ENCODE measurements at regions not wholly inside any gene's neighbourhood (a gene's known extent, or its start where the extent isn't known, plus 50 kb on each side); places are given as distances from the start of the nearest gene placed in this dataset.

DNA sequence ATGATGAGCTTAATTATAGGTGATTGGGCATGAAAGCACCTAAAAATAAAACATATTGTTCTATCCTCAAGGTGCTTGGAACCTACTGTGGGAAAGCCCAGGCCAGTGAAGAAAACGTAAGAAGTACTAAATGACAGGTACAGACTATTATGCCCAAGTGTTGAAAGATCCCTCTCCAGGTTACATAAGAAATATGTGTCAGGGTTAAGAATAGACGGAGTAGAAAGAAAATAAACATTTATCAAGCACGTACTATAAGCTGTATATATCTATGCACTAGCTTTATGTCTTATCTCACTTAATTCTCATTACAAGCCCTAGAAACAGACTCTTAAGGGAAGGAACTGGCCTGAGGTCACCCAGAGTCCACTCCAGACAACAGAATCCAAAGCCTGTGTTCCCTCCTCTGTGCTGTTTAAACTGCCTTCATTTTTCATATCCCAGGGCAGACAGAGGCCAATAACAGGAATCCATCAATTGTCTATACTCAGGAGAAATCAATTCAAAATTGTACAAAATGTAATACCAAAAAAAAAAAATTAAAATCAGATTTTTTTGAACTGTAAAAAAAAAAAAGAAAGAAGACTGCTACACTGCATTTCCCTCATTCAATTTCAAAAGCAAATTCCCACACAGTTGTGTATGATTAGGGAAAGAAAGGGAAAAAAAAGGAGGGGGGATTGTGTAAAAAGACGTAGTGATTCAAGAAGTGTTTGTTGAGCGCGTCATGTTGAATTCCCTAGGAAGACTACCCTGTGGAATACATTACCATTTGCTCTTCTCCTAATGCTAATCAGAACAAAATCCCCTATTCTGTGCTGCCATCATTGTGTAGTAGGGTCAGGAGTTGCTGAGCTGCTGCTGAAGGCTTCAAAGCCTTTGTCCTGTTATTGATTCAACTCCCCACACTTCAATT, 156.3 kb downstream of the IRS1 start:
- ChIA-PET POLR2A (no interaction called here), CTCF (no interaction called here)
- H3K36me3 Mint-ChIP-seq (ENCODE audit: low read depth) = no peaks in the 10 kb centered on the region
- intact Hi-C loops (cut with micrococcal nuclease) = no loop called here
- no peaks in the 10 kb centered on the region for H3K4me1 Mint-ChIP-seq (ENCODE audit: low read depth)
- no peak overlapping the region for H3K27ac Mint-ChIP-seq
- no peaks in the 10 kb centered on the region for H3K27me3 Mint-ChIP-seq
- no peak overlapping the region for H3K4me3 Mint-ChIP-seq
- DNase-seq (no peak), ATAC-seq (no peak)
- TF ChIP-seq, protein P1, sequence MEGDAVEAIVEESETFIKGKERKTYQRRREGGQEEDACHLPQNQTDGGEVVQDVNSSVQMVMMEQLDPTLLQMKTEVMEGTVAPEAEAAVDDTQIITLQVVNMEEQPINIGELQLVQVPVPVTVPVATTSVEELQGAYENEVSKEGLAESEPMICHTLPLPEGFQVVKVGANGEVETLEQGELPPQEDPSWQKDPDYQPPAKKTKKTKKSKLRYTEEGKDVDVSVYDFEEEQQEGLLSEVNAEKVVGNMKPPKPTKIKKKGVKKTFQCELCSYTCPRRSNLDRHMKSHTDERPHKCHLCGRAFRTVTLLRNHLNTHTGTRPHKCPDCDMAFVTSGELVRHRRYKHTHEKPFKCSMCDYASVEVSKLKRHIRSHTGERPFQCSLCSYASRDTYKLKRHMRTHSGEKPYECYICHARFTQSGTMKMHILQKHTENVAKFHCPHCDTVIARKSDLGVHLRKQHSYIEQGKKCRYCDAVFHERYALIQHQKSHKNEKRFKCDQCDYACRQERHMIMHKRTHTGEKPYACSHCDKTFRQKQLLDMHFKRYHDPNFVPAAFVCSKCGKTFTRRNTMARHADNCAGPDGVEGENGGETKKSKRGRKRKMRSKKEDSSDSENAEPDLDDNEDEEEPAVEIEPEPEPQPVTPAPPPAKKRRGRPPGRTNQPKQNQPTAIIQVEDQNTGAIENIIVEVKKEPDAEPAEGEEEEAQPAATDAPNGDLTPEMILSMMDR (IDR thresholded peaks at IDR 0.05) = no peak
- peaks cover 1% of the 10 kb centered on the region for H3K9me3 Mint-ChIP-seq

DNA sequence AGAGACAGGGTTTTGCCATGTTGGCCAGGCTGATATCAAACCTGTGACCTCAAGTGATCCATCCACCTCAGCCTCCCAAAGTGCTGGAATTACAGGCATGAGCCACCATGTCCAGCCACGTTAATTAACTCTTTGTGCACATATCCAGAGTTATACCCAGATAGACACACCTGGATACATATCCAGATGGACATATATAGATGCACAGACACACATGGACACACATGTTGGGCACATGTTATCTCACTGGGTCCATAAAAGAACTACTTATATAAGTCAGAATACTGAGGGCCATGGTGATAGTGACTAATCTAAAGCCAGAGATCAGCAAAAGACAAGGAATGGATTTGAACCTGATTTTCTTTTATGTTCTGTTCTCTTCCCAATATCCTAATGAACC, 158.6 kb downstream of the IRS1 start:
- CTCF ChIA-PET = no interaction called here

DNA sequence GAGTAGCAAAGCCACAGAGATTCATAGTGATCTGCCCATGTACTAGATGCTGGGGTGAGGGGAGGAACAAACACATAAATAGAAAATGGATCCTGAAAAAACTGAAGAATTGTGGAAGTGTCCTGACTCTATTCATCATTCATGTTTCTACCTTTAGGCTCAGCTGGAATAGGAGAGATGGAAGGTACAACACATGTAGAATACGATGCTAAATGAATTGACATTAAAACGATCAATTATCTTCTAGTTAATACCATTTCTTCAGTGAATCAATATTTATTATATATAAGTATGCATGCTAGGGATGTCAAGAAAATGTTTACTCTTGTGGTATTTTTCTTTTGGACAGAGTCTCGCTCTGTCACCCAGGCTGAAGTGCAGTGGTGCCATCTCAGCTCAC, 159.1 kb downstream of the IRS1 start:
- Mint-ChIP-seq H3K4me1 (ENCODE audit: low read depth) (no peaks in the 10 kb centered on the region), H3K27me3 (peaks cover 1% of the 10 kb centered on the region), H3K4me3 (no peak overlapping the region), H3K9me3 (peaks cover 1% of the 10 kb centered on the region), H3K27ac (no peak overlapping the region), H3K36me3 (ENCODE audit: low read depth) (no peaks in the 10 kb centered on the region)
- CTCF ChIA-PET = no interaction called here
- intact Hi-C loops (cut with micrococcal nuclease) = no loop called here
- ATAC-seq (no peak), DNase-seq (no peak)
- POLR2A ChIA-PET = no interaction called here
- TF ChIP-seq, protein P1 (IDR thresholded peaks at IDR 0.05) = no peak

More for the DNA sequence above, 158.6 kb downstream of the IRS1 start:
- H3K36me3 Mint-ChIP-seq (ENCODE audit: low read depth) = no peaks in the 10 kb centered on the region
- ATAC-seq (no peak), DNase-seq (no peak)
- POLR2A ChIA-PET = no interaction called here
- no peak overlapping the region for H3K4me3 Mint-ChIP-seq
- intact Hi-C loops (cut with micrococcal nuclease) = no loop called here
- H3K9me3 Mint-ChIP-seq = peaks cover 1% of the 10 kb centered on the region
- TF ChIP-seq, protein P1 (IDR thresholded peaks at IDR 0.05) = no peak
- H3K27me3 Mint-ChIP-seq = peaks cover 1% of the 10 kb centered on the region
- H3K4me1 Mint-ChIP-seq (ENCODE audit: low read depth) = no peaks in the 10 kb centered on the region
- no peak overlapping the region for H3K27ac Mint-ChIP-seq

DNA sequence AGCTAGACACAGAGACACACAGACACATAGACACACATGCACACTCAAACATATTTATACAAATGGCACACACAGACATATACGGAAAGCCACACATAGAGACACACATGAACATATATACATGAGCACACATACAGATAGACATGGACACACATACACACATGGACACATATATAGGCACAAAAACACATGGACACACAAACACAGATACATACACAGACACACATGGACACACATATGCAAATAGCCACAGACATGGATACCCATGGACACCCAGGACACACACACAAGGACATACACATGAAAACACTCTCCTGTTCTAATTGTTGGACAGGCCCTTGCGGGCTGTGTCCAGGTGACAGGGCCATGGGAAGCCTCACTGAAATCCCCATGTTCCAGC, 160.1 kb downstream of the IRS1 start:
- H3K36me3 Mint-ChIP-seq (ENCODE audit: low read depth) = no peaks in the 10 kb centered on the region
- TF ChIP-seq, protein P1 (IDR thresholded peaks at IDR 0.05) = no peak
- intact Hi-C loops (cut with micrococcal nuclease) = no loop called here
- DNase-seq (no peak), ATAC-seq (no peak)
- H3K27me3 Mint-ChIP-seq = peaks cover 1% of the 10 kb centered on the region
- no peak overlapping the region for H3K27ac Mint-ChIP-seq
- POLR2A ChIA-PET = no interaction called here
- no peak overlapping the region for H3K4me3 Mint-ChIP-seq
- CTCF ChIA-PET = no interaction called here
- peaks cover 1% of the 10 kb centered on the region for H3K9me3 Mint-ChIP-seq
- H3K4me1 Mint-ChIP-seq (ENCODE audit: low read depth) = no peaks in the 10 kb centered on the region

DNA sequence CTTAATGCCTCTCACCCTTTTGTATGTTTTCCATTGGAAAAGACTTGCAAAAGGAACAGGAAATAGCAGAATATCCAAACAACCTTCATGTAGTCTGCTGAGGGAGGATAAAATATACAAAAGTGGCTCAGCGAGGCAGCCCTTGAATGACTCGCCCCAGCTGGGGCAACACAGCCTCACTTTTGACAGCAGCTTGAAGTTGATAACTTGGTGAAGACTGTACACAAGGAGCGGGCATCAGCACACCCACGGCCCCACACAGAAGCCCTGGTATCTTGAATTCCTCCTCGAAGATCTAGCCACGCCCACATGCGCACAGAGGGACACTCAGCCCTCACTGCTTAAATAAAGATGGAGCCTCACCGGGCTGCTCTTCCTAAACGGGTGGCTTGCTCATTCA, 161.0 kb downstream of the IRS1 start:
- H3K36me3 Mint-ChIP-seq (ENCODE audit: low read depth) = no peaks in the 10 kb centered on the region
- TF ChIP-seq, protein P1 (IDR thresholded peaks at IDR 0.05) = no peak
- CTCF ChIA-PET = no interaction called here

More for the DNA sequence above, 161.0 kb downstream of the IRS1 start:
- intact Hi-C loops (cut with micrococcal nuclease) = no loop called here
- POLR2A ChIA-PET = no interaction called here
- peaks cover 1% of the 10 kb centered on the region for H3K9me3 Mint-ChIP-seq
- H3K27me3 Mint-ChIP-seq = peaks cover 4% of the 10 kb centered on the region
- H3K27ac Mint-ChIP-seq = no peak overlapping the region
- ATAC-seq (no peak), DNase-seq (no peak)
- no peaks in the 10 kb centered on the region for H3K4me1 Mint-ChIP-seq (ENCODE audit: low read depth)
- H3K4me3 Mint-ChIP-seq = no peak overlapping the region
